GM23338 (cell line): ENCODE measurements at regions not wholly inside any gene's neighbourhood (a gene's known extent, or its start where the extent isn't known, plus 50 kb on each side); places are given as distances from the start of the nearest gene placed in this dataset.
"Not testable (repeated sequence)": the region's sequence is repeated elsewhere in the genome, so short reads cannot be mapped to it uniquely, and the experiment has no call there.

Source experiments
- ATAC-seq: fragments of 200-7000 bp; cut with Tn5 transposase; 3 replicates; pipeline ENCODE4 v1.9.1; 2020
- DNase-seq: peaks from one replicate; pipeline ENCODE4 v3.0.0-alpha.2; 2015; ENCODE audit warnings: low spot score
- H2AFZ ChIP-seq: fragments of 200-600 bp; sonication (generic); 2 replicates; pipeline ENCODE4 v1.8.0; 2016; ENCODE audit warnings: antibody characterized with exemption, mild to moderate bottlenecking, moderate library complexity
- H3F3A ChIP-seq: fragments of 200-600 bp; sonication (generic); replicated peaks from 2 replicates; pipeline ENCODE4 v1.8.0; 2017; ENCODE audit warnings: antibody characterized with exemption, mixed run types, low read depth
- H3K27ac ChIP-seq: fragments of 200-600 bp; sonication (generic); 2 replicates; pipeline ENCODE4 v1.6.1; 2016; ENCODE audit warnings: low read depth
- H3K27me3 ChIP-seq: fragments of 200-600 bp; sonication (generic); 2 replicates; pipeline ENCODE4 v1.8.0; 2016; ENCODE audit warnings: mild to moderate bottlenecking, mixed run types, moderate library complexity; ENCODE audit not compliant: insufficient read depth
- H3K36me3 ChIP-seq: fragments of 200-600 bp; sonication (generic); 2 replicates; pipeline ENCODE4 v1.8.0; 2016; ENCODE audit warnings: mild to moderate bottlenecking; ENCODE audit not compliant: insufficient read depth
- H3K4me1 ChIP-seq: fragments of 200-600 bp; sonication (generic); 2 replicates; pipeline ENCODE4 v1.8.0; 2016; ENCODE audit warnings: mild to moderate bottlenecking, moderate library complexity; ENCODE audit not compliant: insufficient read depth
- H3K4me2 ChIP-seq: fragments of 200-600 bp; sonication (generic); 2 replicates; pipeline ENCODE4 v1.7.1; 2017; ENCODE audit warnings: mixed run types
- H3K4me3 ChIP-seq: fragments of 200-600 bp; sonication (generic); 2 replicates; pipeline ENCODE4 v1.6.1; 2016; ENCODE audit warnings: mixed run types
- H3K79me2 ChIP-seq: fragments of 200-600 bp; sonication (generic); replicated peaks from 2 replicates; pipeline ENCODE4 v1.8.0; 2017; ENCODE audit warnings: mild to moderate bottlenecking; ENCODE audit not compliant: insufficient read depth
- H3K9me2 ChIP-seq: fragments of 200-600 bp; sonication (generic); 2 replicates; pipeline ENCODE4 v1.8.0; 2017; ENCODE audit not compliant: insufficient read depth
- H4K20me1 ChIP-seq: fragments of 200-600 bp; sonication (generic); replicated peaks from 2 replicates; pipeline ENCODE4 v1.8.0; 2017; ENCODE audit warnings: mild to moderate bottlenecking; ENCODE audit not compliant: insufficient read depth
- H3K27ac Mint-ChIP-seq: 2 replicates; pipeline ENCODE4 v1.8.0; 2020; ENCODE audit warnings: inconsistent platforms, mild to moderate bottlenecking, moderate library complexity, mixed read lengths
- H3K27me3 Mint-ChIP-seq: 3 replicates; pipeline ENCODE4 v1.8.0; 2022; ENCODE audit warnings: low read depth, mild to moderate bottlenecking, moderate library complexity, mixed read lengths, inconsistent platforms; ENCODE audit not compliant: insufficient read depth, poor library complexity
- H3K36me3 Mint-ChIP-seq: 3 replicates; pipeline ENCODE4 v1.8.0; 2021; ENCODE audit warnings: low read depth, mild to moderate bottlenecking, inconsistent platforms, moderate library complexity, mixed read lengths
- H3K4me1 Mint-ChIP-seq: 3 replicates; pipeline ENCODE4 v1.8.0; 2020; ENCODE audit warnings: mild to moderate bottlenecking, inconsistent platforms, mixed read lengths
- H3K4me3 Mint-ChIP-seq: 3 replicates; pipeline ENCODE4 v1.8.0; 2021; ENCODE audit warnings: moderate library complexity, mild to moderate bottlenecking, inconsistent platforms, mixed read lengths
- H3K9me3 Mint-ChIP-seq: 3 replicates; pipeline ENCODE4 v1.8.0; 2020; ENCODE audit warnings: moderate library complexity, mild to moderate bottlenecking, inconsistent platforms, mixed read lengths

DNA sequence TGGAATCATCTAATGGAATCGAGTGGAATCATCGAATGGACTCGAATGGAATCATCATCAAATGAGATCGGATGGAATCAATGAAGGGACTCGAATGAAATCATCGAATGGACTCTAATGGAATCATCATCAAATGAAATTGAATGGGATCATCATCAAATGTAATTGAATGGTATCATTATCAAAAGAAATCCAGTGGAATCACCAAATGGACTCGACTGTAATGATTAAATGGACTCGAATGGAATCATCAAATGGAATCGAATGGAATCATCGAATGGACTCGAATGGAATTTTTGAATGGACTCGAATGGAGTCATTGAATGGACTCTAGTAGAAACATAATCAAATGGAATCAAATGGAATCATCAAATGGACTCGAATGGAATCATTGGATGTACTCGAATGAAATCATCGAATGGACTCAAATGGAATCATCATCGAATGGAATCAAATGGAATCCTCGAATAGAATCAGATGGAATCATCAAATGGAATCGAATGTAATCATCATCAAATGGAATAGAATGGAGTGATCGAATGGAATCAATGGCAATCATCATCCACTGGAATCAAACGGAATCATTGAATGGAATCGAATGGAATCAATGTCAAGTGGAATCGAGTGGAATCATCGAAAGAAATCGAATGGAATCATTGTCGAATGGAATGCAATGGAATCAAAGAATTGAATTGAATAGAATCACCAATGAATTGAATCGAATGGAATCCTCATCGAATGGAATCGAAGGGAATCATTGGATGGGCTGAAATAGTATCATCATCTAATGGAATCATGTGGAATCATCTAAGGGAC, 234.2 kb downstream of the SHCBP1 start:
- not testable (repeated sequence) for H3K4me3 Mint-ChIP-seq, H3K4me1 ChIP-seq, H3K4me2 ChIP-seq, H3K27ac Mint-ChIP-seq, H3K27ac ChIP-seq, ATAC-seq, H3K36me3 ChIP-seq, DNase-seq, H3K9me2 ChIP-seq, H3F3A ChIP-seq, H3K4me1 Mint-ChIP-seq, H2AFZ ChIP-seq, H3K79me2 ChIP-seq, H4K20me1 ChIP-seq, H3K27me3 ChIP-seq
- peak overlapping the region; percentile 0; the same call in 1 of the 2 replicates for H3K4me3 ChIP-seq
- H3K27me3 Mint-ChIP-seq = peaks cover 11% of the 10 kb centered on the region
- peaks cover 24% of the 10 kb centered on the region for H3K36me3 Mint-ChIP-seq
- H3K9me3 Mint-ChIP-seq = peaks cover 30% of the 10 kb centered on the region

DNA sequence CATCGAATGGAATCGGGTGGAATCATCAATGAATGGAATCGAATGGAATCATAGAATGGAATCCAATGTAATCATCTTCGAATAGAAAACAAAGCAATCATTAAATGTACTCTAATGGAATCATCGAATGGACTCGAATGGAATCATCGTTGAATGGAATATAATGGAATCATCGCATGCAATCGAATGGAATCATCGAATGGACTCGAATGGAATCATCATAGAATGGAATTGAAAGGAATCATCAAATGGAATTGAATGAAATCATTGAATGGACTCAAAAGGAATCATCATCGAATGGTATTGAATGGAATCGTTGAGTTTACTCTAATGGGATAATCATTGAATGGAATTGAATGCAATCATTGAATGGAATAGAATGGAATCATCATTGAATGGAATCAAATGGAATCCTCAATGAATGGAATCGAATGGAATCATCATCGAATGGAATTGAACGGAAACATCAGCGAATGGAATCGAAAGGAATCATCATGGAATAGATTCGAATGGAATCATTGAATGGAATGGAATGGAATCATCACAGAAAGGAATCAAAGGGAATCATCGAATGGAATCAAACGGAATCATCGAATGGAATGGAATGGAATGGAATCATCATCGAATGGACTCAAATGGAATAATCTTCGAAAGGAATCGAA, 234.9 kb downstream of the SHCBP1 start:
- not testable (repeated sequence) for H3K79me2 ChIP-seq, H3K36me3 ChIP-seq, H4K20me1 ChIP-seq, H2AFZ ChIP-seq, H3K27ac ChIP-seq, H3K27me3 ChIP-seq, H3K9me2 ChIP-seq, H3K4me1 Mint-ChIP-seq, H3K4me1 ChIP-seq, H3K4me3 Mint-ChIP-seq, H3F3A ChIP-seq, ATAC-seq, H3K4me2 ChIP-seq, DNase-seq, H3K27ac Mint-ChIP-seq, H3K4me3 ChIP-seq
- Mint-ChIP-seq H3K36me3 (peaks cover 28% of the 10 kb centered on the region), H3K27me3 (peaks cover 12% of the 10 kb centered on the region), H3K9me3 (peaks cover 37% of the 10 kb centered on the region)

- not testable (repeated sequence) for H3F3A ChIP-seq, H3K36me3 ChIP-seq, H3K4me3 ChIP-seq, H3K4me3 Mint-ChIP-seq, H3K4me1 Mint-ChIP-seq, H3K27ac Mint-ChIP-seq, ATAC-seq, H3K79me2 ChIP-seq, H3K4me2 ChIP-seq, H3K27me3 Mint-ChIP-seq, H3K4me1 ChIP-seq, H3K27ac ChIP-seq, H3K9me2 ChIP-seq, H2AFZ ChIP-seq, H3K27me3 ChIP-seq, H4K20me1 ChIP-seq
- peak; percentile 11 for DNase-seq
- peaks cover 39% of the 10 kb centered on the region for H3K9me3 Mint-ChIP-seq
- H3K36me3 Mint-ChIP-seq = peaks cover 26% of the 10 kb centered on the region
Measured at GRCh38 chr16:46384285-46385061, 236.7 kb downstream of the SHCBP1 start.

- H3K4me2 ChIP-seq, H3K4me1 ChIP-seq, H3K27ac Mint-ChIP-seq, H3K79me2 ChIP-seq, H3K9me2 ChIP-seq, H3K27ac ChIP-seq, H3K27me3 ChIP-seq, DNase-seq, H3K4me3 Mint-ChIP-seq, H3F3A ChIP-seq, H4K20me1 ChIP-seq, H3K4me1 Mint-ChIP-seq, H3K36me3 ChIP-seq, H3K27me3 Mint-ChIP-seq, H3K4me3 ChIP-seq, H2AFZ ChIP-seq, ATAC-seq: not testable (repeated sequence)
- Mint-ChIP-seq H3K36me3 (peaks cover 26% of the 10 kb centered on the region), H3K9me3 (peaks cover 39% of the 10 kb centered on the region)
Measured at GRCh38 chr16:46383581-46383980, 237.6 kb downstream of the SHCBP1 start.

- H3K4me3 Mint-ChIP-seq, H3K27ac ChIP-seq, H2AFZ ChIP-seq, H3K4me1 Mint-ChIP-seq, H3K4me2 ChIP-seq, H3K4me1 ChIP-seq, H3K27ac Mint-ChIP-seq, H3K36me3 ChIP-seq, H3K79me2 ChIP-seq, H3F3A ChIP-seq, H3K9me2 ChIP-seq, H3K27me3 Mint-ChIP-seq, ATAC-seq, H4K20me1 ChIP-seq, H3K27me3 ChIP-seq: not testable (repeated sequence)
- H3K4me3 ChIP-seq = peak overlapping the region; percentile 1; the same call in 1 of the 2 replicates
- Mint-ChIP-seq H3K9me3 (peaks cover 38% of the 10 kb centered on the region), H3K36me3 (peaks cover 25% of the 10 kb centered on the region)
- peak; percentile 12 for DNase-seq
Measured at GRCh38 chr16:46382791-46383541, 238.2 kb downstream of the SHCBP1 start.

DNA sequence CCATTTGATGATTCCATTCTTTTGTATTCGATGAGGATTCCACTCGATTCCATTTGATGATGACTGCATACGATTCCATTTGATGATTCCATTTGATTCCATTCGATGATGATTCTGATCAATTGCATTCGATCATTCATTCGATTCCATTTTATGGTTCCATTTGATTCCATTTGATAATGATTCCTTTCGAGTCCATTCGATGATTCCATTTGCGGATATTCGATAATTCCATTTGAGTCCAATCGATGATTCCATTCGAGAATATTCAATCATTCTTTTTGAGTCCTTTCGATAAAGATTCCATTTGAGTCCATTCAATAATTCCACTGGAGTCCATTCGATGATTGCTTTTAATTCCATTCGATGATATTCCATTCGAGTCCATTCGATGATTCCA, 239.1 kb downstream of the SHCBP1 start:
- not testable (repeated sequence) for H3K4me3 ChIP-seq, H3K79me2 ChIP-seq, H3K27me3 Mint-ChIP-seq, DNase-seq, ATAC-seq, H3K4me1 Mint-ChIP-seq, H4K20me1 ChIP-seq, H3K4me3 Mint-ChIP-seq, H3K9me2 ChIP-seq, H3K4me2 ChIP-seq, H3K27me3 ChIP-seq, H3F3A ChIP-seq, H2AFZ ChIP-seq, H3K36me3 ChIP-seq, H3K27ac ChIP-seq, H3K27ac Mint-ChIP-seq, H3K4me1 ChIP-seq
- Mint-ChIP-seq H3K36me3 (peaks cover 19% of the 10 kb centered on the region), H3K9me3 (peaks cover 32% of the 10 kb centered on the region)
